AG10803 (cell line): ENCODE measurements at regions not wholly inside any gene's neighbourhood (a gene's known extent, or its start where the extent isn't known, plus 50 kb on each side); places are given as distances from the start of the nearest gene placed in this dataset.

Experiments used
- DNase-seq: peaks from one replicate; pipeline ENCODE4 v3.0.0; 2010; ENCODE audit warnings: low read depth
- H3K4me3 ChIP-seq: 2 replicates; pipeline ENCODE4 v1.5.1; 2011; ENCODE audit warnings: mild to moderate bottlenecking, low read length, control low read depth
- TF ChIP-seq, protein P1 (sequence below): conservative IDR thresholded peaks from 2 replicates; pipeline ENCODE4 v1.5.1; 2011; ENCODE audit warnings: mild to moderate bottlenecking, low read length, control low read depth, inconsistent platforms

DNA sequence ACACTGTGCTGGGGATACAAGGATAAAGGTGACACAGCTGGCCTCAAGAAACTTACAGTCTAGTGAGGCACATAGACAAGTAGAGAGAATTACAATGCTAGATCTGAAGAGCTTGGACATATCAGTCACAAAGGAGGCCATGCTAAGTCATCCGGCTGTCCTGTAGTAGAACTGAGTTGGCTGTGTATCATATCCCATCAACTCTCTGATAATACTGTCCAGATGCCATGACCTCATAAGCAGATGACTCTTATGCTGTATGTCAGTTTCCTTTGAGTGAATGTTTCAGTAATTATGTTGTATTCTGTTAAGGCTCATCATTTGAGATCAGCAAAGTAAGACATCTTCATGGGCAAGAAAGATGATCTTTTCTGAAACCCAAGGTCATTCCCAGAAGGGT lies 442.9 kb downstream of the MID1IP1 start:
- TF ChIP-seq, protein P1, sequence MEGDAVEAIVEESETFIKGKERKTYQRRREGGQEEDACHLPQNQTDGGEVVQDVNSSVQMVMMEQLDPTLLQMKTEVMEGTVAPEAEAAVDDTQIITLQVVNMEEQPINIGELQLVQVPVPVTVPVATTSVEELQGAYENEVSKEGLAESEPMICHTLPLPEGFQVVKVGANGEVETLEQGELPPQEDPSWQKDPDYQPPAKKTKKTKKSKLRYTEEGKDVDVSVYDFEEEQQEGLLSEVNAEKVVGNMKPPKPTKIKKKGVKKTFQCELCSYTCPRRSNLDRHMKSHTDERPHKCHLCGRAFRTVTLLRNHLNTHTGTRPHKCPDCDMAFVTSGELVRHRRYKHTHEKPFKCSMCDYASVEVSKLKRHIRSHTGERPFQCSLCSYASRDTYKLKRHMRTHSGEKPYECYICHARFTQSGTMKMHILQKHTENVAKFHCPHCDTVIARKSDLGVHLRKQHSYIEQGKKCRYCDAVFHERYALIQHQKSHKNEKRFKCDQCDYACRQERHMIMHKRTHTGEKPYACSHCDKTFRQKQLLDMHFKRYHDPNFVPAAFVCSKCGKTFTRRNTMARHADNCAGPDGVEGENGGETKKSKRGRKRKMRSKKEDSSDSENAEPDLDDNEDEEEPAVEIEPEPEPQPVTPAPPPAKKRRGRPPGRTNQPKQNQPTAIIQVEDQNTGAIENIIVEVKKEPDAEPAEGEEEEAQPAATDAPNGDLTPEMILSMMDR = no peak
- no peak for DNase-seq
- no peak overlapping the region for H3K4me3 ChIP-seq

DNA sequence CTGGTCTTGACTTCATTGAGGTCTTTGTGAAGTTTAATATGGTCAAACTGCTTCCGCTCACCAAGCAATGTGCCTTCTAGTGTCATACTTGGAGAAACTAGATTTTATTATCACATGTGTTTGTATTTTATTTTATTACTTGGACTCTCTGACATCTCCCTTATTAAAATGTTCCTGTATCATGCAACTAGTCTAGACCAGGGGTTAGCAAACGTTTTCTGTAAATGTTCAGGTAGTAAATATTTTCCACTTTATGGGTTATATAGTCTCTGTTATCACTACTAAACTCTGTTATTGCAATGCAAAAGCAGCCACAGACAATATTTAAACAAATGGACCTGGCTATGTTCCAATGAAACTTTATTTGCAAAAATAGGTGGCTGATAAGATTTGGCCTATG lies 443.8 kb downstream of the MID1IP1 start:
- TF ChIP-seq, protein P1 = no peak
- no peak overlapping the region for H3K4me3 ChIP-seq
- DNase-seq = no peak

DNA sequence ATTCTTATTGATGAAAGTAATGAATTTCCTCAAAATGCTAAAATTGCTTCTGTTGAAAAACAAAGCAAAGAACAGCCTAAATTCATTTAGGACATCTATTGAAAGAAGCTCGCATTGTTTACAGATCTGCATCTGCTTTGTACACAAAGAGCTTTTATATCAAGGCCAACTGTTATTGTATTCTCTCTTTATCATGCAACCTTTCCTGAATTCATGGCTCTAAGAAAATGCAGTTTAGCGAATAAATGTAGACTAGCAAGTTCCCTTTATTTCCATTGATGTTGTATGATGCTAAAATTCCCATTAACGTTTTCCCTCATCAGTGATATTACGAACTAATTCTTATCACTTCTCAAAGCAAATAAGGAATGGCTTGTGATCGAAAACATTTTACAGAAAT lies 446.3 kb downstream of the MID1IP1 start:
- TF ChIP-seq, protein P1 = no peak
- H3K4me3 ChIP-seq = no peak overlapping the region
- no peak for DNase-seq

DNA sequence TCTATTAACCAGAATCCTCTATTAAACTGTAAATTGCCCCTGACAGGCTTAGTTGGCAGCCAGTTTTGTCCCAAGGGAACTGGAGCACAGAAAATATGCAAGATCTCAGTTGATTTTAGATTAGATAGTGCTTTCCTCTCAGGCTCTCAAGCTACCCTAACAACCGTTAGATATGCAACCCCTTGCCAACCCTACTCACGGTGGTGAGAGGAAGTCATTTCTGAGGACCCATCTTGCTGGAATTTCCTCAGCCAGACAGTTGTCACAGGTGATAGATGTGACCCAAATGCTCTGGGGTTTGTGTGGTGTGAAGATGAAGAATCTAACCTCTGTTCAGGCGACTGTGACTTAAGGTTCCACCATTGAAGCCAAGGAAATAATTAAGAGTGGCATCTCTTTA lies 447.1 kb downstream of the MID1IP1 start:
- TF ChIP-seq, protein P1 = no peak
- no peak for DNase-seq

DNA sequence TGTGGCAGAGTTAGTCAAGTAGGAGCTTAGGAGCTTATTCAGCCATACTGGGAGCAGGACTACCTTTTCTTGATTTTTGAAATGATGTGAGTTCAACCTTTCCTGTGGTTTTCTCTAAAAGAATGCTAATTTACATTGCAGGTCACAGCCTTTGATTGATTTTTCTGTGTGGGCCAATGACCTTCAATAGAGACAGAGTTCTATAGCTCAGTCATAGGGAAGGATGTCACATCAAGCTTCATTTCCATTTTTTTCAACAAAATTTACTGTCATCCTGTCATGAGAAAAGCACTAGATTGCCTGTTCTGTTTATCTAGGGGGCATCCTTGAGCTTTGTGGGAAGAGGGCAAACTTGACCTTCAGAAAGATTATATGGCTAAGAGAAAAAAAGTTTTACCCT lies 448.7 kb downstream of the MID1IP1 start:
- H3K4me3 ChIP-seq = no peak overlapping the region
- TF ChIP-seq, protein P1 = no peak
- DNase-seq = no peak

More for the DNA sequence above, 447.1 kb downstream of the MID1IP1 start:
- no peak overlapping the region for H3K4me3 ChIP-seq

DNA sequence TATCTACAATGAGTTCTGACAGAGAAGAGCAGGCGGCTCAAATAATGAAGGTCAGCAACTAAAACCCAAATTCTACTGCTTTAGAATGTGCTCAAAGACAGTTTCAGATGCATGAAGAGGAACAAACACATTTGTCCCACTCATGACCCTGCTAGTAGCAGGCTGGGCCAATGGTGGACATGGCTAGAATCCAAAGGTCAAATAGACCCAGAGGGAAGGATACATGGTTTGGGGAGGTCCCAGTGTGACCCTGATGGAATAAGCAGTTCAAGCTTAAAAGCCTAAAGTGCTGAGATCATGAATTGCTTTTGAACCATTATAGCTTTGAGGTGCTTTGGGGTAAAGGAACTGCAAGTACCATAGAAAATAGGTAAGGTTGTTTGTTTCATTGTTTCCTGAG lies 450.7 kb downstream of the MID1IP1 start:
- TF ChIP-seq, protein P1 = no peak
- no peak overlapping the region for H3K4me3 ChIP-seq

DNA sequence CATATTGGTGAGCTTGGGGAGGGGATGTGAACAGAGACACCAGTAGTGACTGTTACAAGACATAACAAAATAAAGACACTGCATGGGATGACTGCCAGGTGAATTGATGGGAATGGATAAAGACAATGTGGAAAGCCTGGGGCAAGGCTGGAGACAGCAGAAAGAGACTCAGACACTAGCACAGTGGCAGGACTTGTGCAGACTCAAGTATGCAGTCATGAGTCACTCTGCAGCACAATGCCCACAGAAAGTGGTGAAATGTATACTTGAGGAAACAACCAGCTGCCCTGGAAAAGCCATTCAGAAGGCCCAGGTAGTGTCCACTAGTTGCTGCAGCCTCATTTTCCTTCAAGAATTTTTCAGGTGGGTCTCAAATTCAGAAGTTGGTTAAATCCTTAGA lies 452.3 kb downstream of the MID1IP1 start:
- TF ChIP-seq, protein P1 = no peak
- DNase-seq = peak; percentile 21

More for the DNA sequence above, 450.7 kb downstream of the MID1IP1 start:
- DNase-seq = no peak

More for the DNA sequence above, 452.3 kb downstream of the MID1IP1 start:
- no peak overlapping the region for H3K4me3 ChIP-seq
